ENCODE measurements at regions not wholly inside any gene's neighbourhood (a gene's known extent, or its start where the extent isn't known, plus 50 kb on each side); places are given as distances from the start of the nearest gene placed in this dataset.

GRCh38 chr2:149928011-149928410 lies 340.4 kb upstream of the MMADHC start:
- Histone ChIP-seq H3K36me3 (replicated peaks; ENCODE audit: low read depth, low read length) (no peaks in the 10 kb centered on the region), H3K4me1 (ENCODE audit: low read length) (no peaks in the 10 kb centered on the region), H3K4me2 (ENCODE audit: low read length) (no peak overlapping the region), H3K27ac (ENCODE audit: low read length) (no peak overlapping the region), H4K20me1 (ENCODE audit: insufficient read depth, low read length) (no peaks in the 10 kb centered on the region), H3K4me3 (ENCODE audit: low read length) (no peak overlapping the region), H2AFZ (ENCODE audit: low read depth, low read length) (no peak overlapping the region), H3K79me2 (ENCODE audit: low read length) (no peaks in the 10 kb centered on the region), H3K9me3 (ENCODE audit: insufficient read depth, low read length) (no peaks in the 10 kb centered on the region), H3K27me3 (ENCODE audit: low read depth, low read length) (no peaks in the 10 kb centered on the region), H3K9ac (ENCODE audit: low read length) (no peak overlapping the region)
- TF ChIP-seq, protein P1, sequence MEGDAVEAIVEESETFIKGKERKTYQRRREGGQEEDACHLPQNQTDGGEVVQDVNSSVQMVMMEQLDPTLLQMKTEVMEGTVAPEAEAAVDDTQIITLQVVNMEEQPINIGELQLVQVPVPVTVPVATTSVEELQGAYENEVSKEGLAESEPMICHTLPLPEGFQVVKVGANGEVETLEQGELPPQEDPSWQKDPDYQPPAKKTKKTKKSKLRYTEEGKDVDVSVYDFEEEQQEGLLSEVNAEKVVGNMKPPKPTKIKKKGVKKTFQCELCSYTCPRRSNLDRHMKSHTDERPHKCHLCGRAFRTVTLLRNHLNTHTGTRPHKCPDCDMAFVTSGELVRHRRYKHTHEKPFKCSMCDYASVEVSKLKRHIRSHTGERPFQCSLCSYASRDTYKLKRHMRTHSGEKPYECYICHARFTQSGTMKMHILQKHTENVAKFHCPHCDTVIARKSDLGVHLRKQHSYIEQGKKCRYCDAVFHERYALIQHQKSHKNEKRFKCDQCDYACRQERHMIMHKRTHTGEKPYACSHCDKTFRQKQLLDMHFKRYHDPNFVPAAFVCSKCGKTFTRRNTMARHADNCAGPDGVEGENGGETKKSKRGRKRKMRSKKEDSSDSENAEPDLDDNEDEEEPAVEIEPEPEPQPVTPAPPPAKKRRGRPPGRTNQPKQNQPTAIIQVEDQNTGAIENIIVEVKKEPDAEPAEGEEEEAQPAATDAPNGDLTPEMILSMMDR (IDR thresholded peaks at IDR 0.05; ENCODE audit: low read depth, low read length): no peak
- no peak for TF ChIP-seq EZH2phosphoT487 (IDR thresholded peaks at IDR 0.05; ENCODE audit: low read depth)

- Histone ChIP-seq H3K4me2 (ENCODE audit: low read length) (no peak overlapping the region), H3K4me3 (ENCODE audit: low read length) (no peak overlapping the region), H3K79me2 (ENCODE audit: low read length) (no peaks in the 10 kb centered on the region), H3K4me1 (ENCODE audit: low read length) (no peaks in the 10 kb centered on the region), H3K9ac (ENCODE audit: low read length) (no peak overlapping the region), H3K27me3 (ENCODE audit: low read depth, low read length) (no peaks in the 10 kb centered on the region), H4K20me1 (ENCODE audit: insufficient read depth, low read length) (no peaks in the 10 kb centered on the region), H3K9me3 (ENCODE audit: insufficient read depth, low read length) (no peaks in the 10 kb centered on the region), H2AFZ (ENCODE audit: low read depth, low read length) (no peak overlapping the region), H3K27ac (ENCODE audit: low read length) (no peak overlapping the region), H3K36me3 (replicated peaks; ENCODE audit: low read depth, low read length) (no peaks in the 10 kb centered on the region)
- TF ChIP-seq EZH2phosphoT487 (IDR thresholded peaks at IDR 0.05; ENCODE audit: low read depth): no peak
- TF ChIP-seq, protein P1 (IDR thresholded peaks at IDR 0.05; ENCODE audit: low read depth, low read length): no peak
These were observed 338.6 kb upstream of the MMADHC start for GRCh38 chr2:149926149-149926548.

- Histone ChIP-seq H3K9me3 (ENCODE audit: insufficient read depth, low read length) (no peaks in the 10 kb centered on the region), H3K27me3 (ENCODE audit: low read depth, low read length) (no peaks in the 10 kb centered on the region), H3K9ac (ENCODE audit: low read length) (no peak overlapping the region), H3K27ac (ENCODE audit: low read length) (no peak overlapping the region), H4K20me1 (ENCODE audit: insufficient read depth, low read length) (no peaks in the 10 kb centered on the region), H2AFZ (ENCODE audit: low read depth, low read length) (no peak overlapping the region), H3K36me3 (replicated peaks; ENCODE audit: low read depth, low read length) (no peaks in the 10 kb centered on the region), H3K4me3 (ENCODE audit: low read length) (no peak overlapping the region), H3K79me2 (ENCODE audit: low read length) (no peaks in the 10 kb centered on the region), H3K4me1 (ENCODE audit: low read length) (no peaks in the 10 kb centered on the region), H3K4me2 (ENCODE audit: low read length) (no peak overlapping the region)
- TF ChIP-seq EZH2phosphoT487 (IDR thresholded peaks at IDR 0.05; ENCODE audit: low read depth): no peak
- TF ChIP-seq, protein P1 (IDR thresholded peaks at IDR 0.05; ENCODE audit: low read depth, low read length): no peak
These were observed 337.1 kb upstream of the MMADHC start for GRCh38 chr2:149924549-149925213.

GRCh38 chr2:149924028-149924427 lies 336.5 kb upstream of the MMADHC start:
- H2AFZ ChIP-seq (ENCODE audit: low read depth, low read length): no peak overlapping the region
- no peak overlapping the region for H3K9ac ChIP-seq (ENCODE audit: low read length)

More at GRCh38 chr2:149924028-149924427, 336.5 kb upstream of the MMADHC start:
- TF ChIP-seq, protein P1 (IDR thresholded peaks at IDR 0.05; ENCODE audit: low read depth, low read length): no peak
- TF ChIP-seq EZH2phosphoT487 (IDR thresholded peaks at IDR 0.05; ENCODE audit: low read depth): no peak
- H3K27me3 ChIP-seq (ENCODE audit: low read depth, low read length): no peaks in the 10 kb centered on the region
- H3K9me3 ChIP-seq (ENCODE audit: insufficient read depth, low read length): no peaks in the 10 kb centered on the region
- H3K4me3 ChIP-seq (ENCODE audit: low read length): no peak overlapping the region
- no peaks in the 10 kb centered on the region for H3K79me2 ChIP-seq (ENCODE audit: low read length)
- H3K36me3 ChIP-seq (replicated peaks; ENCODE audit: low read depth, low read length): no peaks in the 10 kb centered on the region
- H3K4me2 ChIP-seq (ENCODE audit: low read length): no peak overlapping the region
- no peak overlapping the region for H3K27ac ChIP-seq (ENCODE audit: low read length)
- no peaks in the 10 kb centered on the region for H3K4me1 ChIP-seq (ENCODE audit: low read length)
- H4K20me1 ChIP-seq (ENCODE audit: insufficient read depth, low read length): no peaks in the 10 kb centered on the region
